SK-N-SH (cell line): ENCODE measurements at regions not wholly inside any gene's neighbourhood (a gene's known extent, or its start where the extent isn't known, plus 50 kb on each side); places are given as distances from the start of the nearest gene placed in this dataset.

Source experiments
- CTCF ChIA-PET: fragments of 300-600, 350-600 bp; formaldehyde crosslinking; extraction: SDS; loops from one replicate; lab custom pipeline; 2021; lab: Yijun Ruan, JAX
- POLR2A ChIA-PET: fragments of 350-600 bp; sonication (Branson Sonifier 250); formaldehyde crosslinking; extraction: SDS; loops from one replicate; lab custom pipeline; 2020; ENCODE audit warnings: antibody characterized with exemption, inconsistent platforms; lab: Yijun Ruan, JAX
- DNase-seq: peaks from one replicate; pipeline ENCODE4 v3.0.0; 2012
- H2AFZ ChIP-seq: fragments of 200-600 bp; sonication (generic); 2 replicates; pipeline ENCODE4 v1.8.1; 2016; ENCODE audit warnings: antibody characterized with exemption, mild to moderate bottlenecking, low read depth
- H3F3A ChIP-seq: fragments of 200-600 bp; sonication (generic); replicated peaks from 2 replicates; pipeline ENCODE3; 2016; ENCODE audit warnings: antibody characterized with exemption, mild to moderate bottlenecking; ENCODE audit not compliant: insufficient read depth
- H3K27ac ChIP-seq, 2 experiments: fragments of 200-500 bp in 1 of 2; fragments of 200-600 bp in 1 of 2; sonication (Bioruptor generic) in 1 of 2; sonication (generic), shearing (Covaris generic) in 1 of 2; 2 replicates each; pipeline versions ENCODE4 v1.5.1 to v1.6.1; 2014 to 2016; ENCODE audit warnings: low read depth in 2 of 2, inconsistent platforms in 1 of 2, low read length in 1 of 2, mild to moderate bottlenecking in 1 of 2, mixed read lengths in 1 of 2
- H3K27me3 ChIP-seq: fragments of 200-600 bp; sonication (generic), shearing (Covaris generic); 2 replicates; pipeline ENCODE4 v1.6.1; 2016; ENCODE audit warnings: mixed run types; ENCODE audit not compliant: insufficient read depth
- H3K36me3 ChIP-seq, 2 experiments: fragments of 200-500 bp in 1 of 2; fragments of 200-600 bp in 1 of 2; sonication (Bioruptor generic) in 1 of 2; sonication (generic) in 1 of 2; replicated peaks in 1 of 2; 2 replicates each; pipeline versions ENCODE3 to v1.5.1; 2014 to 2016; ENCODE audit warnings: low read length in 1 of 2, mild to moderate bottlenecking in 1 of 2; ENCODE audit not compliant: insufficient read depth in 2 of 2, control insufficient read depth in 1 of 2
- H3K4me1 ChIP-seq, 2 experiments: fragments of 200-500 bp in 1 of 2; fragments of 200-600 bp in 1 of 2; sonication (Bioruptor generic) in 1 of 2; sonication (generic), shearing (Covaris generic) in 1 of 2; 2 replicates each; pipeline versions ENCODE4 v1.5.1 to v1.6.1; 2014 to 2016; ENCODE audit warnings: low read depth in 1 of 2, low read length in 1 of 2, mixed run types in 1 of 2; ENCODE audit not compliant: insufficient read depth in 2 of 2, control insufficient read depth in 1 of 2
- H3K4me2 ChIP-seq: fragments of 200-600 bp; sonication (generic), shearing (Covaris generic); 2 replicates; pipeline ENCODE4 v1.6.1; 2017; ENCODE audit warnings: mixed run types
- H3K4me3 ChIP-seq, 2 experiments: fragments of 200-500 bp in 1 of 2; fragments of 200-600 bp in 1 of 2; sonication (Bioruptor generic) in 1 of 2; sonication (generic), shearing (Covaris generic) in 1 of 2; 2 replicates each; pipeline versions ENCODE4 v1.5.1 to v1.8.1; 2014 to 2016; ENCODE audit warnings: low read depth in 2 of 2, inconsistent platforms in 1 of 2, low read length in 1 of 2, mild to moderate bottlenecking in 1 of 2, mixed read lengths in 1 of 2, moderate library complexity in 1 of 2
- H3K79me2 ChIP-seq: fragments of 200-600 bp; sonication (generic); 2 replicates; pipeline ENCODE4 v1.8.1; 2017; ENCODE audit warnings: mild to moderate bottlenecking; ENCODE audit not compliant: insufficient read depth
- H3K9ac ChIP-seq: fragments of 200-600 bp; sonication (generic); 2 replicates; pipeline ENCODE4 v1.6.1; 2017; ENCODE audit warnings: mixed run types
- H3K9me2 ChIP-seq: fragments of 200-600 bp; sonication (generic); 2 replicates; pipeline ENCODE4 v1.6.1; 2017; ENCODE audit warnings: mixed run types
- H3K9me3 ChIP-seq: fragments of 200-600 bp; sonication (generic); 2 replicates; pipeline ENCODE4 v1.6.1; 2017; ENCODE audit warnings: mixed run types, mild to moderate bottlenecking, moderate library complexity
- H4K20me1 ChIP-seq: fragments of 200-600 bp; sonication (generic); 2 replicates; pipeline ENCODE4 v1.6.1; 2017; ENCODE audit warnings: mild to moderate bottlenecking, mixed run types; ENCODE audit not compliant: insufficient read depth
- CHD2 ChIP-seq: fragments of 150-350 bp; IDR thresholded peaks from 2 replicates; pipeline ENCODE4 v1.6.1; 2018; ENCODE audit warnings: low read length; ENCODE audit not compliant: partially characterized antibody
- ELF1 ChIP-seq: IDR thresholded peaks from 2 replicates; pipeline ENCODE4 v1.4.0; 2012
- EP300 ChIP-seq, 2 experiments: IDR thresholded peaks; 2 replicates each; pipeline versions ENCODE4 v1.4.0 to v1.6.1; 2012; ENCODE audit warnings: borderline replicate concordance in 1 of 2, low read depth in 1 of 2, low read length in 1 of 2
- EZH2phosphoT487 ChIP-seq: fragments of 200-600 bp; sonication (generic); IDR thresholded peaks from 2 replicates; pipeline ENCODE4 v1.6.1; 2017; ENCODE audit warnings: low read depth, mixed run types, mild to moderate bottlenecking, antibody characterized with exemption, moderate library complexity, borderline replicate concordance
- FOSL2 ChIP-seq: IDR thresholded peaks from 2 replicates; pipeline ENCODE4 v1.4.0; 2012; ENCODE audit warnings: low read depth, mild to moderate bottlenecking, moderate library complexity, borderline replicate concordance
- FOXJ3 ChIP-seq: sonication (generic); formaldehyde crosslinking; IDR thresholded peaks from 2 replicates; pipeline ENCODE4 v1.5.1; 2020; ENCODE audit warnings: mild to moderate bottlenecking, missing genetic modification reagents
- GABPA ChIP-seq: IDR thresholded peaks from 2 replicates; pipeline ENCODE4 v1.4.0; 2012; ENCODE audit warnings: low read depth, mild to moderate bottlenecking
- GATA2 ChIP-seq: sonication (generic); formaldehyde crosslinking; IDR thresholded peaks from 2 replicates; pipeline ENCODE4 v1.5.0; 2020; ENCODE audit warnings: mild to moderate bottlenecking, missing genetic modification reagents
- JUND ChIP-seq: IDR thresholded peaks from 2 replicates; pipeline ENCODE4 v1.4.0; 2012
- MEF2A ChIP-seq: IDR thresholded peaks from 2 replicates; pipeline ENCODE4 v1.4.0; 2012; ENCODE audit warnings: low read depth, borderline replicate concordance
- PBX3 ChIP-seq: IDR thresholded peaks from 2 replicates; pipeline ENCODE4; 2012
- POLR2AphosphoS5 ChIP-seq: IDR thresholded peaks from 2 replicates; pipeline ENCODE4 v1.6.1; 2012; ENCODE audit warnings: low read depth, low read length
- RAD21 ChIP-seq: IDR thresholded peaks from 2 replicates; pipeline ENCODE4 v1.6.1; 2012; ENCODE audit warnings: mild to moderate bottlenecking, low read length
- RCOR1 ChIP-seq: fragments of 150-350 bp; IDR thresholded peaks from 2 replicates; pipeline ENCODE4 v1.6.1; 2017; ENCODE audit warnings: antibody characterized with exemption, low read length
- RFX5 ChIP-seq: IDR thresholded peaks from 2 replicates; pipeline ENCODE4 v1.6.1; 2012; ENCODE audit warnings: mild to moderate bottlenecking, improper control_type of control experiment, low read length
- SIN3A ChIP-seq: IDR thresholded peaks from 2 replicates; pipeline ENCODE4 v1.6.1; 2012; ENCODE audit warnings: low read depth, mild to moderate bottlenecking, low read length, moderate library complexity, borderline replicate concordance
- TAF1 ChIP-seq: IDR thresholded peaks from 2 replicates; pipeline ENCODE4 v1.6.1; 2012; ENCODE audit warnings: low read depth, mild to moderate bottlenecking, low read length, moderate library complexity, borderline replicate concordance
- TCF12 ChIP-seq: IDR thresholded peaks from 2 replicates; pipeline ENCODE4 v1.4.0; 2012
- USF1 ChIP-seq: IDR thresholded peaks from 2 replicates; pipeline ENCODE4 v1.4.0; 2012; ENCODE audit warnings: low read depth, borderline replicate concordance
- YY1 ChIP-seq: IDR thresholded peaks from 2 replicates; pipeline ENCODE4 v1.4.0; 2012; ENCODE audit warnings: low read depth, mild to moderate bottlenecking
- WGBS: methylation state at CpG from one replicate; pipeline ENCODE4 v1.1.6; 2017; ENCODE audit warnings: low lambda C conversion rate; 5-methylcytosine and 5-hydroxymethylcytosine counted together

GRCh38 chr6:90934081-90934480, 347.2 kb upstream of the MAP3K7 start (continued):
- TF ChIP-seq RFX5 (no peak), TCF12 (no peak), USF1 (no peak), GATA2 (no peak), YY1 (no peak), FOXJ3 (CRISPR knock-in tag) (no peak), TAF1 (no peak), FOSL2 (no peak), PBX3 (no peak), POLR2AphosphoS5 (no peak)
- TF ChIP-seq, all 33 proteins: peak for 0

- ChIA-PET CTCF (interaction anchor here (1.1 kb wide), 1 partner anchor 19 kb away, joined by 3 read pairs; no protein-coding TSS in a partner anchor), POLR2A (no interaction called here)
- H3K27ac ChIP-seq = no peak overlapping the region
- no peak overlapping the region for H3K4me3 ChIP-seq
- no peaks in the 10 kb centered on the region for H3K4me1 ChIP-seq
- 26% methylated on average over 1 of the region's 1 CpG for WGBS
- H3K9me2 ChIP-seq = no peaks in the 10 kb centered on the region
- no peak for DNase-seq
- 0 out of 2 replicates have a peak, but pooled peaks cover 5% of the 10 kb centered on the region for H3K27me3 ChIP-seq
- no peak overlapping the region for H3K9ac ChIP-seq
- H3K4me2 ChIP-seq = no peak overlapping the region
- TF ChIP-seq RAD21 (no peak), RCOR1 (no peak), EZH2phosphoT487 (no peak), TAF1 (no peak), SIN3A (no peak), PBX3 (no peak), CHD2 (no peak), JUND (no peak), GABPA (no peak), POLR2AphosphoS5 (no peak), MEF2A (no peak), ELF1 (no peak), GATA2 (no peak), EP300 (IDR thresholded peaks at IDR 0.05; ENCODE audit: borderline replicate concordance in 1 of 2, low read depth in 1 of 2, low read length in 1 of 2) (no peak)
- H4K20me1 ChIP-seq = no peaks in the 10 kb centered on the region
- no peaks in the 10 kb centered on the region for H3K9me3 ChIP-seq
- H3F3A ChIP-seq = no peaks in the 10 kb centered on the region
- no peaks in the 10 kb centered on the region for H3K36me3 ChIP-seq
- no peaks in the 10 kb centered on the region for H3K79me2 ChIP-seq
- no peak overlapping the region for H2AFZ ChIP-seq
These were observed 345.5 kb upstream of the MAP3K7 start for GRCh38 chr6:90932351-90932750.
